A549 (cell line): ENCODE measurements at regions not wholly inside any gene's neighbourhood (a gene's known extent, or its start where the extent isn't known, plus 50 kb on each side); places are given as distances from the start of the nearest gene placed in this dataset.

ENCODE experiments used
- ATAC-seq, 2 experiments: fragments of 200-7000 bp in 1 of 2; fragments of >200 bp in 1 of 2; cut with Nextera tagmentation in 1 of 2; cut with Tn5 transposase in 1 of 2; 3 replicates each; pipeline versions ENCODE4 v1.8.0 to v1.9.1; 2018 to 2020; ENCODE audit warnings: mild to moderate bottlenecking in 1 of 2, moderate library complexity in 1 of 2
- CTCF ChIA-PET: fragments of 300-600 bp; sonication (Branson Sonifier 250); formaldehyde crosslinking; extraction: SDS; loops from one replicate; lab custom pipeline; 2021; ENCODE audit warnings: antibody characterized with exemption, inconsistent platforms; lab: Yijun Ruan, JAX
- POLR2A ChIA-PET: fragments of 350-600 bp; formaldehyde crosslinking; extraction: SDS; loops from one replicate; lab custom pipeline; 2021; ENCODE audit warnings: antibody characterized with exemption, inconsistent platforms; lab: Yijun Ruan, JAX
- DNase-seq, 2 experiments: peaks; one replicate each; pipeline versions ENCODE4 v3.0.0 to v3.0.0-alpha.2; 2011 to 2016; ENCODE audit warnings: low read depth in 1 of 2, low spot score in 1 of 2
- FAIRE-seq: peaks from 2 replicates; lab custom pipeline; 2011; peaks lifted over from hg19 to GRCh38; lab: Jason Lieb, UNC
- H3K27ac ChIP-seq, 2 experiments: fragments of >200 bp; sonication (Bioruptor Twin); formaldehyde crosslinking; 3 replicates each; pipeline ENCODE4 v1.5.1; 2016 to 2017
- H3K4me1 ChIP-seq: fragments of >200 bp; sonication (Bioruptor Twin); formaldehyde crosslinking; 3 replicates; pipeline ENCODE4 v1.6.1; 2016
- H3K4me2 ChIP-seq: fragments of >200 bp; sonication (Bioruptor Twin); formaldehyde crosslinking; 3 replicates; pipeline ENCODE4 v1.6.1; 2016
- H3K4me3 ChIP-seq: fragments of >200 bp; sonication (Bioruptor Twin); formaldehyde crosslinking; 3 replicates; pipeline ENCODE4 v1.5.1; 2016
- H3K9me3 ChIP-seq: fragments of >200 bp; sonication (Bioruptor Twin); formaldehyde crosslinking; 3 replicates; pipeline ENCODE4 v1.6.1; 2016
- CBX8 ChIP-seq: fragments of 200-600 bp; sonication (generic); IDR thresholded peaks from 2 replicates; pipeline ENCODE4 v1.6.1; 2016
- CHD4 ChIP-seq: fragments of 200-600 bp; sonication (generic); IDR thresholded peaks from 2 replicates; pipeline ENCODE4 v1.6.1; 2016; ENCODE audit warnings: antibody characterized with exemption, mild to moderate bottlenecking, borderline replicate concordance
- ELK1 ChIP-seq: fragments of 150-350 bp; IDR thresholded peaks from 2 replicates; pipeline ENCODE4 v1.6.1; 2014; ENCODE audit warnings: low read depth, mild to moderate bottlenecking, low read length
- EP300 ChIP-seq, 2 experiments: fragments of >200 bp; sonication (Bioruptor Twin); formaldehyde crosslinking; IDR thresholded peaks; 2 replicates in 1 of 2; 3 replicates in 1 of 2; pipeline ENCODE4 v1.6.1; 2016 to 2017
- ESRRA ChIP-seq: fragments of 150-350 bp; IDR thresholded peaks from 2 replicates; pipeline ENCODE4 v1.6.1; 2014; ENCODE audit warnings: mild to moderate bottlenecking, low read length, borderline replicate concordance
- FOSB ChIP-seq: fragments of 250-450 bp; sonication (Bioruptor Pico); IDR thresholded peaks from 2 replicates; pipeline ENCODE4 v1.5.0; 2020; ENCODE audit warnings: mild to moderate bottlenecking, moderate library complexity
- FOSL2 ChIP-seq, 2 experiments: fragments of 450-650 bp in 1 of 2; fragments of >200 bp in 1 of 2; sonication (Bioruptor Twin) in 1 of 2; formaldehyde crosslinking; IDR thresholded peaks; 2 replicates each; pipeline versions ENCODE4 v1.5.0 to v1.6.1; 2016 to 2020; ENCODE audit warnings: mild to moderate bottlenecking in 1 of 2, moderate library complexity in 1 of 2
- HDAC2 ChIP-seq: fragments of 200-600 bp; sonication (generic); IDR thresholded peaks from 2 replicates; pipeline ENCODE4 v1.6.1; 2016
- HOXA7 ChIP-seq: fragments of 250-450 bp; sonication (Bioruptor Pico); IDR thresholded peaks from 2 replicates; pipeline ENCODE4 v1.5.0; 2020; ENCODE audit warnings: mild to moderate bottlenecking, moderate library complexity
- HOXB13 ChIP-seq: fragments of 250-450 bp; sonication (Bioruptor Pico); IDR thresholded peaks from 2 replicates; pipeline ENCODE4 v1.5.0; 2020; ENCODE audit warnings: low read depth, mild to moderate bottlenecking, moderate library complexity
- KDM1A ChIP-seq: fragments of 200-600 bp; sonication (generic); IDR thresholded peaks from 2 replicates; pipeline ENCODE4 v1.6.1; 2016; ENCODE audit warnings: low read depth, mild to moderate bottlenecking
- MAFK ChIP-seq: fragments of 450-650 bp; IDR thresholded peaks from 2 replicates; pipeline ENCODE4 v1.6.1; 2014; ENCODE audit not compliant: partially characterized antibody
- MYC ChIP-seq: IDR thresholded peaks from 2 replicates; pipeline ENCODE4 v1.6.1; 2012; ENCODE audit warnings: mild to moderate bottlenecking, inconsistent platforms, low read length, improper control_type of control experiment, borderline replicate concordance
- POLR2AphosphoS2 ChIP-seq: conservative IDR thresholded peaks from 2 replicates; pipeline ENCODE4 v1.6.1; 2012; ENCODE audit warnings: low read length, improper control_type of control experiment, inconsistent platforms
- RAD21 ChIP-seq, 2 experiments: fragments of >200 bp in 1 of 2; sonication (Bioruptor Twin) in 1 of 2; formaldehyde crosslinking in 1 of 2; IDR thresholded peaks in 1 of 2; conservative IDR thresholded peaks in 1 of 2; 2 replicates in 1 of 2; 3 replicates in 1 of 2; pipeline ENCODE4 v1.6.1; 2012 to 2018; ENCODE audit warnings: inconsistent platforms in 1 of 2
- RCOR1 ChIP-seq: fragments of 150-350 bp; IDR thresholded peaks from 2 replicates; pipeline ENCODE4 v1.6.1; 2014; ENCODE audit warnings: antibody characterized with exemption, low read length, low read depth
- RFX5 ChIP-seq: fragments of 450-650 bp; IDR thresholded peaks from 2 replicates; pipeline ENCODE4 v1.7.1; 2014; ENCODE audit warnings: antibody characterized with exemption, mild to moderate bottlenecking, moderate library complexity
- SMC3 ChIP-seq: fragments of >200 bp; sonication (Bioruptor Twin); formaldehyde crosslinking; IDR thresholded peaks from 3 replicates; pipeline ENCODE4 v1.6.1; 2018; ENCODE audit warnings: inconsistent platforms
- USF2 ChIP-seq: fragments of 450-650 bp; IDR thresholded peaks from 2 replicates; pipeline ENCODE4 v1.6.1; 2014; ENCODE audit warnings: antibody characterized with exemption
- ZC3H11A ChIP-seq: fragments of 450-650 bp; IDR thresholded peaks from 2 replicates; pipeline ENCODE4 v1.6.1; 2014; ENCODE audit warnings: antibody characterized with exemption, mild to moderate bottlenecking
- WGBS: methylation state at CpG from one replicate; pipeline ENCODE4 v1.1.6; 2017; ENCODE audit errors: missing lambda C conversion rate; 5-methylcytosine and 5-hydroxymethylcytosine counted together
- TF ChIP-seq, protein P1 (sequence below): fragments of >200 bp; sonication (Bioruptor Twin); formaldehyde crosslinking; IDR thresholded peaks from 3 replicates; pipeline ENCODE4 v1.5.1; 2016
- TF ChIP-seq, protein P2 (sequence below): fragments of 250-450 bp; sonication (Bioruptor Pico); IDR thresholded peaks from 2 replicates; pipeline ENCODE4 v1.5.0; 2021; ENCODE audit warnings: mild to moderate bottlenecking, moderate library complexity, borderline replicate concordance

DNA sequence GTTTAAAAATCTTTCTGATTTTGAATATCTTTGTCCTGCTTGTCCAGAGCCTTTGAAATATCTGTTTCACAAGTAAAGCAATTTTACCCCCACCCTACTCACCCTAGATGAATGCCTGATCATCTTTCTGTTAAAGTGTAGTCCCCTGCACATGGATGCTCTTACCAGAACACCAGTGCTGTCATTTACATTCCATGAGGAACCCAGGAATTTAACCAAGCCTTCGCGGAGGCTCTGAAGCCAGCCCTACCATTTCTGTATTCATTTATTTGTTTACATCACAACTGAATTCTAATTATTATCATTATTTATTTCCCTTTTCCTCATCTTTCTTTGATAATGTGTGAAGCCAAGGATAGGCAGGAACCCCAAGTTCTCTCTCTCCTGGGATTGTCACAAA lies 167.8 kb upstream of the MYO3A start (continued):
- no peak for TF ChIP-seq HOXA7 (CRISPR knock-in tag)
- no peak for TF ChIP-seq ESRRA

- TF ChIP-seq CBX8 (no peak), SMC3 (no peak), KDM1A (no peak), FOSL2 (IDR thresholded peaks at IDR 0.05) (no peak), FOSL2 (CRISPR knock-in tag; IDR thresholded peaks at IDR 0.05) (no peak), ZC3H11A (no peak), USF2 (no peak), HOXB13 (CRISPR knock-in tag) (no peak), MYC (no peak), HOXA7 (CRISPR knock-in tag) (no peak), EP300 (IDR thresholded peaks at IDR 0.05) (no peak), RFX5 (no peak), RAD21 (conservative IDR thresholded peaks at IDR 0.05 in 1 of 2, IDR thresholded peaks at IDR 0.05 in 1 of 2) (no peak)
- TF ChIP-seq, protein P1, sequence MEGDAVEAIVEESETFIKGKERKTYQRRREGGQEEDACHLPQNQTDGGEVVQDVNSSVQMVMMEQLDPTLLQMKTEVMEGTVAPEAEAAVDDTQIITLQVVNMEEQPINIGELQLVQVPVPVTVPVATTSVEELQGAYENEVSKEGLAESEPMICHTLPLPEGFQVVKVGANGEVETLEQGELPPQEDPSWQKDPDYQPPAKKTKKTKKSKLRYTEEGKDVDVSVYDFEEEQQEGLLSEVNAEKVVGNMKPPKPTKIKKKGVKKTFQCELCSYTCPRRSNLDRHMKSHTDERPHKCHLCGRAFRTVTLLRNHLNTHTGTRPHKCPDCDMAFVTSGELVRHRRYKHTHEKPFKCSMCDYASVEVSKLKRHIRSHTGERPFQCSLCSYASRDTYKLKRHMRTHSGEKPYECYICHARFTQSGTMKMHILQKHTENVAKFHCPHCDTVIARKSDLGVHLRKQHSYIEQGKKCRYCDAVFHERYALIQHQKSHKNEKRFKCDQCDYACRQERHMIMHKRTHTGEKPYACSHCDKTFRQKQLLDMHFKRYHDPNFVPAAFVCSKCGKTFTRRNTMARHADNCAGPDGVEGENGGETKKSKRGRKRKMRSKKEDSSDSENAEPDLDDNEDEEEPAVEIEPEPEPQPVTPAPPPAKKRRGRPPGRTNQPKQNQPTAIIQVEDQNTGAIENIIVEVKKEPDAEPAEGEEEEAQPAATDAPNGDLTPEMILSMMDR, result no peak
- TF ChIP-seq, protein P2, sequence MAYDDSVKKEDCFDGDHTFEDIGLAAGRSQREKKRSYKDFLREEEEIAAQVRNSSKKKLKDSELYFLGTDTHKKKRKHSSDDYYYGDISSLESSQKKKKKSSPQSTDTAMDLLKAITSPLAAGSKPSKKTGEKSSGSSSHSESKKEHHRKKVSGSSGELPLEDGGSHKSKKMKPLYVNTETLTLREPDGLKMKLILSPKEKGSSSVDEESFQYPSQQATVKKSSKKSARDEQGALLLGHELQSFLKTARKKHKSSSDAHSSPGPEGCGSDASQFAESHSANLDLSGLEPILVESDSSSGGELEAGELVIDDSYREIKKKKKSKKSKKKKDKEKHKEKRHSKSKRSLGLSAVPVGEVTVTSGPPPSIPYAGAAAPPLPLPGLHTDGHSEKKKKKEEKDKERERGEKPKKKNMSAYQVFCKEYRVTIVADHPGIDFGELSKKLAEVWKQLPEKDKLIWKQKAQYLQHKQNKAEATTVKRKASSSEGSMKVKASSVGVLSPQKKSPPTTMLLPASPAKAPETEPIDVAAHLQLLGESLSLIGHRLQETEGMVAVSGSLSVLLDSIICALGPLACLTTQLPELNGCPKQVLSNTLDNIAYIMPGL (CRISPR knock-in tag), result no peak
- no peak for FAIRE-seq
- CTCF ChIA-PET, result no interaction called here
- no peak for DNase-seq
- no peaks in the 10 kb centered on the region for H3K4me1 ChIP-seq
- no peak overlapping the region for H3K27ac ChIP-seq
- H3K4me2 ChIP-seq, result no peak overlapping the region
- no peak for ATAC-seq
- WGBS, result 50% methylated on average over 16 of the region's 16 CpGs
- H3K9me3 ChIP-seq, result no peaks in the 10 kb centered on the region
- POLR2A ChIA-PET, result no interaction called here
- no peak overlapping the region for H3K4me3 ChIP-seq
Observed at GRCh38 chr10:25766687-25767221, 167.3 kb upstream of the MYO3A start.

GRCh38 chr10:25768167-25768566 lies 165.9 kb upstream of the MYO3A start:
- Histone ChIP-seq H3K27ac (no peak overlapping the region), H3K4me3 (no peak overlapping the region), H3K4me1 (no peaks in the 10 kb centered on the region), H3K4me2 (no peak overlapping the region)
- POLR2A ChIA-PET, result no interaction called here
- FAIRE-seq, result no peak
- no peak for TF ChIP-seq ELK1
- no peak for TF ChIP-seq HDAC2
- TF ChIP-seq ESRRA, result no peak
- no peak for TF ChIP-seq POLR2AphosphoS2
- TF ChIP-seq CHD4, result no peak
- no peak for TF ChIP-seq CBX8
- TF ChIP-seq RCOR1, result no peak
- no peak for TF ChIP-seq FOSB (CRISPR knock-in tag)
- no peak for TF ChIP-seq MAFK
- TF ChIP-seq, all 56 proteins: peak for 0
- no peak for ATAC-seq
- DNase-seq, result no peak
- CTCF ChIA-PET, result no interaction called here
- 8% methylated on average over 3 of the region's 3 CpGs for WGBS
- no peaks in the 10 kb centered on the region for H3K9me3 ChIP-seq
